GM06990 (cell line): ENCODE measurements at regions not wholly inside any gene's neighbourhood (a gene's known extent, or its start where the extent isn't known, plus 50 kb on each side); places are given as distances from the start of the nearest gene placed in this dataset.

Experiments used
- DNase-seq: peaks from one replicate; pipeline ENCODE4 v3.0.0-alpha.2; 2011; ENCODE audit not compliant: insufficient read length; ENCODE audit errors: extremely low read depth
- H3K27me3 ChIP-seq: replicated peaks from 2 replicates; pipeline ENCODE4 v1.6.0; 2011; ENCODE audit warnings: low read length; ENCODE audit not compliant: control insufficient read depth, insufficient read depth
- H3K36me3 ChIP-seq: 2 replicates; pipeline ENCODE4 v1.5.1; 2011; ENCODE audit warnings: low read length; ENCODE audit not compliant: control insufficient read depth, insufficient read depth
- H3K4me3 ChIP-seq: replicated peaks from 2 replicates; pipeline ENCODE4 v1.5.1; 2011; ENCODE audit warnings: low read depth, mild to moderate bottlenecking, control low read depth, low read length
- CTCF ChIP-seq: IDR thresholded peaks from 2 replicates; pipeline ENCODE4 v1.5.1; 2011; ENCODE audit warnings: low read length, control low read depth, mild to moderate bottlenecking, inconsistent platforms; ENCODE audit not compliant: insufficient read depth, poor library complexity, severe bottlenecking

GRCh38 chr1:101290922-101291561 is 54.2 kb downstream of the S1PR1 start:
- DNase-seq = peak; percentile 56
- no peaks in the 10 kb centered on the region for H3K27me3 ChIP-seq
- no peaks in the 10 kb centered on the region; the same call in 1 of the 2 replicates for H3K36me3 ChIP-seq
- TF ChIP-seq CTCF = no peak
- no peak overlapping the region for H3K4me3 ChIP-seq

DNA sequence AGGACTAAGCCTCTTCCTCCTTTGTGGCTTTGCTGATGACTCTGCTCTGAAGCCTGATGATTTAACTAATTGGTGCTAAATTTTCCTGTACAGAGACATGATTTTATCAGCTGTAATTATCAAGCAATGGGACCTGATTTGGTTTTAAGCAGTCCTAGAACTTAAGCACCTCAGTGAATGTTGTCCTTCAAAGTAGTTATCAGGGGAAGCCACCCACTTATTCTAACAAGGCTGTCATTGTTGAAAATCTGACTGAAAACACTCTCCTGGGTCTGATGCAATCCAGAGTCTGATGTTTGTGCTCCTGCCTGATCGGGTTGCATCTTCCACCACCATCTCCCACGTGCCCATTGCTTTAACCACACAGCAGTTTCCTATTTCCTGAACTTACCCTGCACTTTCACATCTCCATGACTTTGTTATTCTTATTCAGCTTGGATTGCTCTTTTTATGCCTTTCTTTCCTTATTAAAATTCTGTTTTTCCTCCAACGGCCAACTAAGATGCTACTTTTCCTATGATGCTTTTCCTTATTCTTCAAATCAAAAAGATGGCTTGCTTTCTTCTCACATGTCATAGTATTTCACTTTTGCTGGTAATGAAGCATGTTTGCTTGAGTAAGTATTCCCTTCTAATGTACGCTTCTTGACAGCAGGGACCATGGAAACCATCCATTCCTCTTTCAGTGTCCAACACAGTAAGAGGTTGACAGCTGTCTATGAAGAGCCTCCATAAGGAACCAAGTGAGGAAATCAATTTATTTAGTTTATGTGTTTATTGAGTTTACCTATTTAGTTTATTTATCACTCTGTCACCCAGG is 55.0 kb downstream of the S1PR1 start:
- TF ChIP-seq CTCF = no peak
- Histone ChIP-seq H3K36me3 (no peaks in the 10 kb centered on the region; the same call in 1 of the 2 replicates), H3K27me3 (no peaks in the 10 kb centered on the region), H3K4me3 (no peak overlapping the region)
- peak; percentile 36 for DNase-seq

- H3K36me3 ChIP-seq = peaks cover 2% of the 10 kb centered on the region; the same call in 1 of the 2 replicates
- no peak for TF ChIP-seq CTCF
- H3K4me3 ChIP-seq = no peak overlapping the region
- peak; percentile 73 for DNase-seq
- H3K27me3 ChIP-seq = no peaks in the 10 kb centered on the region
These were observed 56.7 kb downstream of the S1PR1 start for GRCh38 chr1:101293461-101294051.

- TF ChIP-seq CTCF = no peak
- H3K4me3 ChIP-seq = no peak overlapping the region
- no peak for DNase-seq
- H3K27me3 ChIP-seq = no peaks in the 10 kb centered on the region
- peaks cover 2% of the 10 kb centered on the region; the same call in 1 of the 2 replicates for H3K36me3 ChIP-seq
These were observed 58.4 kb downstream of the S1PR1 start for GRCh38 chr1:101295209-101295608.

DNA sequence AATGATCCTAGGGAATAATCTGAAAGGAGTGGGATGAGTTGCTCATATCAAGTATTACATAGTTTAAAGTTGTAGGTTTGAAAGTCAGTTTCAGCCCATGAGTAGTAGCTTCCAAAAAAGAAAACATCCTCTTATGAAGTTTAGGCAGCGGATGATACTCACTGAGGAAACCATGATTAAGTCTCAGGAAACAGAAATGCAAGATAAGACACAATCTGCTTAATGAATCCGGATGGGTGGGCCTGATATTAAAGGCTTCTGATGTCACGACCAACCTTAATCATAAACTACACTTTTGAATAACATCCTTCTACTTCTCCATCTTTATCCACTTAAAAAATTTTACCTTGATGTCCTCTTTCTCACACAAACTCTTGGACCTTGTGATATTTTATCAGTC is 61.8 kb downstream of the S1PR1 start:
- peaks cover 2% of the 10 kb centered on the region for H3K36me3 ChIP-seq
- no peak overlapping the region for H3K4me3 ChIP-seq
- no peaks in the 10 kb centered on the region for H3K27me3 ChIP-seq
- DNase-seq = no peak
- TF ChIP-seq CTCF = no peak
